SK-N-SH treated with all-trans-retinoic acid at 6 μM for 48 hours (cell line): ENCODE measurements at regions not wholly inside any gene's neighbourhood (a gene's known extent, or its start where the extent isn't known, plus 50 kb on each side); places are given as distances from the start of the nearest gene placed in this dataset.

ENCODE experiments used
- ATAC-seq: fragments of 200-7000 bp; cut with Tn5 transposase; 3 replicates; pipeline ENCODE4 v1.9.1; 2020; ENCODE audit warnings: mild to moderate bottlenecking, moderate library complexity
- ARNTL ChIP-seq: fragments of 450-650 bp; formaldehyde crosslinking; IDR thresholded peaks from 2 replicates; pipeline ENCODE4 v1.5.0; 2020; ENCODE audit warnings: low read depth, mild to moderate bottlenecking, moderate library complexity, borderline replicate concordance
- BACH2 ChIP-seq: fragments of 250-450 bp; sonication (Bioruptor Pico); IDR thresholded peaks from 2 replicates; pipeline ENCODE4 v1.9.0; 2021; ENCODE audit warnings: mild to moderate bottlenecking, borderline replicate concordance
- CSDC2 ChIP-seq: fragments of 250-450 bp; sonication (Bioruptor Pico); IDR thresholded peaks from 2 replicates; pipeline ENCODE4 v1.5.0; 2020; ENCODE audit warnings: mild to moderate bottlenecking, moderate library complexity
- ESRRG ChIP-seq: fragments of 250-450 bp; sonication (Bioruptor Pico); IDR thresholded peaks from 2 replicates; pipeline ENCODE4 v1.6.1; 2021; ENCODE audit warnings: mild to moderate bottlenecking
- ISL1 ChIP-seq: fragments of 250-450 bp; sonication (Bioruptor Pico); IDR thresholded peaks from 2 replicates; pipeline ENCODE4 v2.1.2; 2022; ENCODE audit warnings: mild to moderate bottlenecking, moderate library complexity
- OSR1 ChIP-seq: fragments of 250-450 bp; sonication (Bioruptor Pico); IDR thresholded peaks from 2 replicates; pipeline ENCODE4 v1.8.0; 2022; ENCODE audit warnings: moderate library complexity, mild to moderate bottlenecking, inconsistent platforms
- PATZ1 ChIP-seq: fragments of 250-450 bp; sonication (Bioruptor Pico); IDR thresholded peaks from 2 replicates; pipeline ENCODE4 v1.8.0; 2020; ENCODE audit warnings: mild to moderate bottlenecking, moderate library complexity, borderline replicate concordance
- PPARA ChIP-seq: fragments of 250-450 bp; sonication (Bioruptor Pico); IDR thresholded peaks from 2 replicates; pipeline ENCODE4 v1.5.0; 2020; ENCODE audit warnings: mild to moderate bottlenecking, borderline replicate concordance
- RARB ChIP-seq: fragments of 250-450 bp; sonication (Bioruptor Pico); IDR thresholded peaks from 2 replicates; pipeline ENCODE4 v1.8.0; 2021; ENCODE audit warnings: mild to moderate bottlenecking, moderate library complexity
- SNAI2 ChIP-seq: fragments of 250-450 bp; sonication (Bioruptor Pico); IDR thresholded peaks from 2 replicates; pipeline ENCODE4 v1.5.0; 2020; ENCODE audit warnings: mild to moderate bottlenecking, moderate library complexity
- TCF4 ChIP-seq: fragments of 250-450 bp; sonication (Bioruptor Pico); IDR thresholded peaks from 2 replicates; pipeline ENCODE4 v1.8.0; 2021; ENCODE audit warnings: mild to moderate bottlenecking, moderate library complexity, borderline replicate concordance
- TOX ChIP-seq: fragments of 250-450 bp; sonication (Bioruptor Pico); IDR thresholded peaks from 2 replicates; pipeline ENCODE4 v1.8.0; 2021; ENCODE audit warnings: mild to moderate bottlenecking, moderate library complexity, borderline replicate concordance
- ZC3H10 ChIP-seq: fragments of 250-450 bp; sonication (Bioruptor Pico); IDR thresholded peaks from 2 replicates; pipeline ENCODE4 v1.5.1; 2021; ENCODE audit warnings: mild to moderate bottlenecking, moderate library complexity
- ZFP30 ChIP-seq: fragments of 450-650 bp; formaldehyde crosslinking; IDR thresholded peaks from 2 replicates; pipeline ENCODE4 v1.5.0; 2022; ENCODE audit warnings: mild to moderate bottlenecking, moderate library complexity
- ZNF565 ChIP-seq: fragments of 450-650 bp; formaldehyde crosslinking; conservative IDR thresholded peaks from 2 replicates; pipeline ENCODE4 v1.5.0; 2020; ENCODE audit warnings: low read depth, mild to moderate bottlenecking, moderate library complexity
- ZNF70 ChIP-seq: fragments of 450-650 bp; formaldehyde crosslinking; IDR thresholded peaks from 2 replicates; pipeline ENCODE4 v1.5.0; 2020; ENCODE audit warnings: mild to moderate bottlenecking, moderate library complexity
- ZNF8 ChIP-seq: fragments of 450-650 bp; formaldehyde crosslinking; IDR thresholded peaks from 2 replicates; pipeline ENCODE4 v1.5.0; 2020; ENCODE audit warnings: mild to moderate bottlenecking, moderate library complexity
- TF ChIP-seq, protein P1 (sequence below): fragments of 250-450 bp; sonication (Bioruptor Pico); IDR thresholded peaks from 2 replicates; pipeline ENCODE4 v1.5.1; 2021; ENCODE audit warnings: mild to moderate bottlenecking, moderate library complexity
- TF ChIP-seq, protein P2 (sequence below): fragments of 250-450 bp; sonication (Bioruptor Pico); IDR thresholded peaks from 2 replicates; pipeline ENCODE4 v1.5.0; 2020; ENCODE audit warnings: mild to moderate bottlenecking, moderate library complexity
- TF ChIP-seq, protein P3 (sequence below): fragments of 250-450 bp; sonication (Bioruptor Pico); IDR thresholded peaks from 2 replicates; pipeline ENCODE4 v1.5.1; 2020; ENCODE audit warnings: low read depth, mild to moderate bottlenecking, moderate library complexity
- TF ChIP-seq, protein P4 (sequence below): fragments of 250-450 bp; sonication (Bioruptor Pico); IDR thresholded peaks from 2 replicates; pipeline ENCODE4 v1.8.0; 2021; ENCODE audit warnings: low read depth, mild to moderate bottlenecking, moderate library complexity, borderline replicate concordance

- ATAC-seq: no peak
Measured at GRCh38 chr6:19297880-19298279, 539.3 kb upstream of the ID4 start.

GRCh38 chr6:19298421-19298820, 538.7 kb upstream of the ID4 start:
- TF ChIP-seq ZNF70: no peak
- no peak for TF ChIP-seq ZNF565 (CRISPR knock-in tag)
- no peak for TF ChIP-seq PATZ1
- TF ChIP-seq OSR1 (CRISPR knock-in tag): no peak
- TF ChIP-seq, protein P1, sequence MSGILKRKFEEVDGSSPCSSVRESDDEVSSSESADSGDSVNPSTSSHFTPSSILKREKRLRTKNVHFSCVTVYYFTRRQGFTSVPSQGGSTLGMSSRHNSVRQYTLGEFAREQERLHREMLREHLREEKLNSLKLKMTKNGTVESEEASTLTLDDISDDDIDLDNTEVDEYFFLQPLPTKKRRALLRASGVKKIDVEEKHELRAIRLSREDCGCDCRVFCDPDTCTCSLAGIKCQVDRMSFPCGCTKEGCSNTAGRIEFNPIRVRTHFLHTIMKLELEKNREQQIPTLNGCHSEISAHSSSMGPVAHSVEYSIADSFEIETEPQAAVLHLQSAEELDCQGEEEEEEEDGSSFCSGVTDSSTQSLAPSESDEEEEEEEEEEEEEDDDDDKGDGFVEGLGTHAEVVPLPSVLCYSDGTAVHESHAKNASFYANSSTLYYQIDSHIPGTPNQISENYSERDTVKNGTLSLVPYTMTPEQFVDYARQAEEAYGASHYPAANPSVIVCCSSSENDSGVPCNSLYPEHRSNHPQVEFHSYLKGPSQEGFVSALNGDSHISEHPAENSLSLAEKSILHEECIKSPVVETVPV: no peak
- no peak for TF ChIP-seq PPARA (CRISPR knock-in tag)
- TF ChIP-seq ZNF8 (CRISPR knock-in tag): no peak
- TF ChIP-seq, protein P2, sequence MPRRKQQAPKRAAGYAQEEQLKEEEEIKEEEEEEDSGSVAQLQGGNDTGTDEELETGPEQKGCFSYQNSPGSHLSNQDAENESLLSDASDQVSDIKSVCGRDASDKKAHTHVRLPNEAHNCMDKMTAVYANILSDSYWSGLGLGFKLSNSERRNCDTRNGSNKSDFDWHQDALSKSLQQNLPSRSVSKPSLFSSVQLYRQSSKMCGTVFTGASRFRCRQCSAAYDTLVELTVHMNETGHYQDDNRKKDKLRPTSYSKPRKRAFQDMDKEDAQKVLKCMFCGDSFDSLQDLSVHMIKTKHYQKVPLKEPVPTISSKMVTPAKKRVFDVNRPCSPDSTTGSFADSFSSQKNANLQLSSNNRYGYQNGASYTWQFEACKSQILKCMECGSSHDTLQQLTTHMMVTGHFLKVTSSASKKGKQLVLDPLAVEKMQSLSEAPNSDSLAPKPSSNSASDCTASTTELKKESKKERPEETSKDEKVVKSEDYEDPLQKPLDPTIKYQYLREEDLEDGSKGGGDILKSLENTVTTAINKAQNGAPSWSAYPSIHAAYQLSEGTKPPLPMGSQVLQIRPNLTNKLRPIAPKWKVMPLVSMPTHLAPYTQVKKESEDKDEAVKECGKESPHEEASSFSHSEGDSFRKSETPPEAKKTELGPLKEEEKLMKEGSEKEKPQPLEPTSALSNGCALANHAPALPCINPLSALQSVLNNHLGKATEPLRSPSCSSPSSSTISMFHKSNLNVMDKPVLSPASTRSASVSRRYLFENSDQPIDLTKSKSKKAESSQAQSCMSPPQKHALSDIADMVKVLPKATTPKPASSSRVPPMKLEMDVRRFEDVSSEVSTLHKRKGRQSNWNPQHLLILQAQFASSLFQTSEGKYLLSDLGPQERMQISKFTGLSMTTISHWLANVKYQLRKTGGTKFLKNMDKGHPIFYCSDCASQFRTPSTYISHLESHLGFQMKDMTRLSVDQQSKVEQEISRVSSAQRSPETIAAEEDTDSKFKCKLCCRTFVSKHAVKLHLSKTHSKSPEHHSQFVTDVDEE (CRISPR knock-in tag): no peak
- TF ChIP-seq ISL1 (CRISPR knock-in tag): no peak
- TF ChIP-seq SNAI2 (CRISPR knock-in tag): no peak
- no peak for TF ChIP-seq CSDC2 (CRISPR knock-in tag)
- TF ChIP-seq, protein P3, sequence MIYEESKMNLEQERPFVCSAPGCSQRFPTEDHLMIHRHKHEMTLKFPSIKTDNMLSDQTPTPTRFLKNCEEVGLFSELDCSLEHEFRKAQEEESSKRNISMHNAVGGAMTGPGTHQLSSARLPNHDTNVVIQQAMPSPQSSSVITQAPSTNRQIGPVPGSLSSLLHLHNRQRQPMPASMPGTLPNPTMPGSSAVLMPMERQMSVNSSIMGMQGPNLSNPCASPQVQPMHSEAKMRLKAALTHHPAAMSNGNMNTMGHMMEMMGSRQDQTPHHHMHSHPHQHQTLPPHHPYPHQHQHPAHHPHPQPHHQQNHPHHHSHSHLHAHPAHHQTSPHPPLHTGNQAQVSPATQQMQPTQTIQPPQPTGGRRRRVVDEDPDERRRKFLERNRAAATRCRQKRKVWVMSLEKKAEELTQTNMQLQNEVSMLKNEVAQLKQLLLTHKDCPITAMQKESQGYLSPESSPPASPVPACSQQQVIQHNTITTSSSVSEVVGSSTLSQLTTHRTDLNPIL (CRISPR knock-in tag): no peak
- TF ChIP-seq BACH2 (CRISPR knock-in tag): no peak
- TF ChIP-seq ZC3H10 (CRISPR knock-in tag): no peak
- TF ChIP-seq TCF4: no peak
- TF ChIP-seq ARNTL (CRISPR knock-in tag): no peak
- TF ChIP-seq ESRRG (CRISPR knock-in tag): no peak
- TF ChIP-seq, all 23 proteins: peak for 0
- ATAC-seq: no peak

More at GRCh38 chr6:19297880-19298279, 539.3 kb upstream of the ID4 start:
- TF ChIP-seq TOX: no peak
- no peak for TF ChIP-seq PATZ1
- TF ChIP-seq RARB (CRISPR knock-in tag): no peak
- TF ChIP-seq, protein P4, sequence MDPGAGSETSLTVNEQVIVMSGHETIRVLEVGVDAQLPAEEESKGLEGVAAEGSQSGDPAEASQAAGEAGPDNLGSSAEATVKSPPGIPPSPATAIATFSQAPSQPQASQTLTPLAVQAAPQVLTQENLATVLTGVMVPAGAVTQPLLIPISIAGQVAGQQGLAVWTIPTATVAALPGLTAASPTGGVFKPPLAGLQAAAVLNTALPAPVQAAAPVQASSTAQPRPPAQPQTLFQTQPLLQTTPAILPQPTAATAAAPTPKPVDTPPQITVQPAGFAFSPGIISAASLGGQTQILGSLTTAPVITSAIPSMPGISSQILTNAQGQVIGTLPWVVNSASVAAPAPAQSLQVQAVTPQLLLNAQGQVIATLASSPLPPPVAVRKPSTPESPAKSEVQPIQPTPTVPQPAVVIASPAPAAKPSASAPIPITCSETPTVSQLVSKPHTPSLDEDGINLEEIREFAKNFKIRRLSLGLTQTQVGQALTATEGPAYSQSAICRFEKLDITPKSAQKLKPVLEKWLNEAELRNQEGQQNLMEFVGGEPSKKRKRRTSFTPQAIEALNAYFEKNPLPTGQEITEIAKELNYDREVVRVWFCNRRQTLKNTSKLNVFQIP (CRISPR knock-in tag): no peak
- no peak for TF ChIP-seq ESRRG (CRISPR knock-in tag)
- no peak for TF ChIP-seq ZFP30 (CRISPR knock-in tag)
- TF ChIP-seq, protein P2 (CRISPR knock-in tag): no peak
- TF ChIP-seq BACH2 (CRISPR knock-in tag): no peak
- no peak for TF ChIP-seq ARNTL (CRISPR knock-in tag)
- TF ChIP-seq SNAI2 (CRISPR knock-in tag): no peak
